ENCODE measurements at regions not wholly inside any gene's neighbourhood (a gene's known extent, or its start where the extent isn't known, plus 50 kb on each side); places are given as distances from the start of the nearest gene placed in this dataset.

DNA sequence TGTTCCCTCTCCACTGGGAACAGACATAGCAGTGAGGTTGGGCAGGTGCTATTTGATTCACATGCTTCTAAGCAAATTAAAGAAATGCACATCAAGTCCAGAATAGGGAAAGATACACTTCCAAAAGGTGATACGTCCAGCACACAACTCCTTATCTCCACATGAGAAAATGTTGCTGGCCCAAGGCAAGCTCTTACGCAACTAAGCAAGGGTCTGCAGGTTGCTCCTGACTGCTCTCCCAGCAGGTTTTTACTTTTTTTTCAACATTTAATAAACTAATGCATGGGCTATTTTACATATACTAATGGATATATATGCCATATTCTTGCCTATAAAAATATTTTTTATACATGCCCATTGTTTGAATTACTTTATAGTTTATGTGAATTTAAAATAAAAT is 818.5 kb upstream of the ROBO1 start:
- no peak for DNase-seq

DNA sequence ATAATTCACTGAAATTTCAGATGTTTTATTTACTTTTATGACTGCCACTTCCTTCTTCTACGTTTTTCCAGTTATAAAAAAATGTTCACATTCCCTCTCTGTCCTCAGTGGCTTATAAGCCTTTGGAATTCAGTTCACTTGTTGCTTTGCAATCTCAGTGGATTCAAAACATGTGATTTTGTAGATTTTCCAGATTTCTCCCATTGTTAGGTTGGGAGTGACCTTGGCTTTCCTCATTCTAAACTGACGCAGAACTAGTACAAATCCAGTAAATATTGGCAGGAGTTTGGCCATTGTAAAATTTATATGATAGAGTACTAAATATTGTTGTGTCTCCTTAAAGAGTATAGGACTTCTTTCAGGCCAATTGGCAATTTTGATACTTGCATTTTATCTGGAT is 812.3 kb upstream of the ROBO1 start:
- DNase-seq, result no peak

DNA sequence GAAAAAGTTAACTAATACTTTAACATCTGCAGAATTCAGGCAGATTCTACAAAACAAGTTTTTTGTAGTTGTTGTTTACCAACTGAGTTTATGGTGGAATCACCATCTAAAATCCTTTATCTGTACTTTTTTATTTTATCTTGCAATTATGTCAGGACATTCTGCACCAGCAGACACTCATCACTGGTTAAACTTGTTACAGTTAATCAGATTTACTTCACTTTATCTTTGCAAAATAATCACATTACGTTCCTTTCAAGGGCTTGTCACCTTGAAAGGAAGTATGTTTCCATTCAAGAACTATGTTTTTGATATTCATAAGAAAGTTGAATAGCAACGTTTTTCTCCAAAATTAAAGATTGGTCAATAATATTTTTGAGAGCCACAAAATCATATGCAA is 796.6 kb upstream of the ROBO1 start:
- no peak for DNase-seq

DNA sequence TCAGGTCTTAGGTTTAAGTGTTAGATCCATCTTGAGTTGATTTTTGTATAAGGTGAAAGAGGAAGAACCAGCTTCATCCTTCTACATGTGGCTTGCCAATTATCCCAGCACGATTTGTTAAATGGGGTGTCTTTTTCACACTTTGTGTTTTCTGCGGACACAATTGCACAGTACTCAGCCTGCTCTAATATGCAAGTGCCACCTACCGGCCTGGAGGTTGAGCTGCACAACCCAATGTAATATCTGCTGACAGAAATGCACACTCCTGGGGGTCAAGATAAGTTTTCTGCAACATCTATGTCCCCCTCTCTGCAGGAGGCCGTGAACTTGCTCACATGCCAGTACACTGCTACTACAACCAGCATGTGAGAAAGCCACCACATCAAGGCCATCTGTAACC is 791.9 kb upstream of the ROBO1 start:
- no peak for DNase-seq

DNA sequence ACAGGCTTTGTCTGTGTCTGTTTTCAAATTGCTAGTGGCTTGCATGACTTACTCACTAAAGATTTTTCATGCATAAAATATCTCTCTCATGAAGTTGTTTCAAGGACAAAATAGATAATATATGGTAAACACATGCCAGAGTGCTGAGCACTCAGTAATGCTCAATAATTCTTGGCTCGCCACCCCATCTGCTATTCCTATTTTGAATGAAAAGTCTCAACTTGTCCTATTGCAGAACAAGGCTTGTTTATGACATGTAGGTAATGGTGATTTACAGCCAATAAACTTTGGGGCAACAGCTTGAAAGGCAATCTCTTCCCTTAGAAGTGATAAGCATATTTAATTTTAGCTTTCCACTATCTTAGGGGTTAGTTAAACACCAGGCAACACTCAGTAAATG is 789.0 kb upstream of the ROBO1 start:
- no peak for DNase-seq

DNA sequence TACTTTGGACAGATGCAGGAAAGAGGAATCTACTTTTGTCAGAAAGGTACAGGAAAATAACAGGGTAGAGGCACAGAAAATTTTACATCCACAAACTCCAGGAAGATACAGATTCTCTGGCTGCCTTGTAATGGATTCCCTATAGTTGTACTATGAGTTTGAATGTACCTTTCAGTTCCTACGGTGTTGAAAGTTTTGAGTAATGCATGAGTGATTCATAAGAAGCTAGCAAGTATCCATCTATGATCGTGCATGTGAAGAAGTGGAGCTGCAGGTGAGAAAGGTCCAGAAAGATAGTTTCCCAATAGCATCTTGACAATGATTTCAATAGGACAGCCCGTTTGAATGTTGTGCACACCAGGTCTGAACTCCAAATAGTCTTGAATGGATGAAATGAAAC is 786.5 kb upstream of the ROBO1 start:
- DNase-seq, result no peak

DNA sequence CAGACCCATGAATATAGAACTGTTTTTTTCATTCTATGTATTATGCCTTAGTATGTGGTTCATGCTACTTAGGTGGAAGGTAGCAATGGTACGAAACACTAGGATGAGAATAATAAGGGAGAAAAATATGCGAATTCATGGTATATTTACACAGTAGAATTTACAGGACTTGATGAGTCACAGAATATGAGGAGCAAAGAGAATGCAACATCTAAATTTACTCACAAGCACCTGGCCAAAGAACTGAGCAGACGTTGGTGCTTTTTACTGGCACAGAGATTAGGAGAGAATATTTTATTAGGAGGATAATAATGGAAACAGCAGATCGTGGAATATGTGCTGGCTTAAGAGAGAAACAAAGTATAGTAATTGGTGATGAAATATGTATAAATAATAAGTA is 785.4 kb upstream of the ROBO1 start:
- no peak for DNase-seq

DNA sequence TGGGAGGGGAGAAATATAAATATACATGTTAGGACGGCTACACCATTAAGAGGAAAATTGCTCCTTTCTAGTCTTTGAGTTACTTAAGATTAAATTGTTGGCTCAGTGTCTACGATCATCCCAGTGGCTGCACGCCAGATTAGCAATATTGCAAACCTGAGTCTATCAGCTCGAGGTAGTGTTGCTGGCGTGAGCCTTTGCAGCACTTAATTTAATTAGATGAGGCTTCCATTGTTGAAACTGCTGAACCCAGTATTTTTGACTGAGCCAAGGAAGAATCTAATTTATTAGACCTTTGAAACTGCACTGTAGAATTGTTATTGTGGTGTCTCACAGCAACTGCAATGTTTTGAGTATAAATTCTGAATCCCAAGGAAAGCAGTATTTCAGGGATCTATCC is 782.4 kb upstream of the ROBO1 start:
- DNase-seq, result no peak

DNA sequence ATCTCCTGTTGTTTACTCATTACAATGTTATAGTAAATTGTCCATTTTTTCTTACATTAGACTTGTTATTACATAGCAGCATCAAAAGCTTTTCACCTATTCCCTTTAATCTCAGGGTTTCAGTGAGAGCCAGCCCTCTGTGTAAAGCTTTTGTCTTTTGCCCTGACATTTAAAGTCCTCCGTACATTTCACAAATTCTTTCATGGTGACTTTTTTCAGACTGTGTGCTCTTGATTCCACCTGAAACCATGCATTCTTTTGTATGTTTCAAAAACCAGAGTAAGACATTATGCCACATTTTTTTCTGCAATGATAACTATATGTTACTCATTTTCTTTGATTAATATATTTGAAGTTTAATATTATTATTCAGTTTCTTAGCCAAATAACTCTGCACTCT is 781.4 kb upstream of the ROBO1 start:
- no peak for DNase-seq

DNA sequence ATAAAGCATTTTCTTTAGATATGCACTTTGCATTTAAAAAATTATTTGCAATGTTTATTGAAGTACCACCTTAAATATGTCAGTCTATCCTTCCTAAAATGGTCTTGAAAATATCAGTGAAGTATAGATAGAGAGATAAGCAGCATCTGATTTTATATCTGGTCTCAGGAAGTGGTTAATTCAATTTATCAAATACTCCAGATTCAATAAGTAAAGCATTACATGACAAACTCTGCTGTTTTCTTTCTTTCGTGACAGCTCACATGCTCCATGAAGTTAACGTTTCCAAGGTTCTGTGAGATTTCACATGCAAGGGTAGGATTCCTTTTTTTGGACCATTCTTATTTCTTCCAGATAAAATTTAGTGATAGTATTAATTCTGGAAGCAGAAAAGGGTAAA is 775.4 kb upstream of the ROBO1 start:
- DNase-seq, result no peak

DNA sequence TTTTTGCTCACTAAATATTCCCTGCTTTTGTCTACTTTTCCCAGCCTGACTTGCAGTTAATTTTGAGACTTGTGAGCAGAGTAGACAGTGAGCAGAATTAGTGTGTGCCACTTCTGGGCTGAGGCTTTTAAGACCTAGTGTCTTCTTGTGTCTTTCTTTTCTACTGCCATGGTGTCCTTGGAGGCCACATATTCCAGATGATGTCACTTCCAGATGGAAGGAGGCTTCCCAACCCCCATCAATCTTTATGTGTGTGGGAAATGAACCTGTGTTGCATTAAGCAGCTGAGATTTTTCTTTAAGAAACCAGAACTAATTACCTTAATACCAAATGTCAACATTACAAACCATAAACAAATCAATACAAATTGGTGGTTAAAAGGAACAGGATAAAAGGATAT is 774.7 kb upstream of the ROBO1 start:
- DNase-seq, result no peak

DNA sequence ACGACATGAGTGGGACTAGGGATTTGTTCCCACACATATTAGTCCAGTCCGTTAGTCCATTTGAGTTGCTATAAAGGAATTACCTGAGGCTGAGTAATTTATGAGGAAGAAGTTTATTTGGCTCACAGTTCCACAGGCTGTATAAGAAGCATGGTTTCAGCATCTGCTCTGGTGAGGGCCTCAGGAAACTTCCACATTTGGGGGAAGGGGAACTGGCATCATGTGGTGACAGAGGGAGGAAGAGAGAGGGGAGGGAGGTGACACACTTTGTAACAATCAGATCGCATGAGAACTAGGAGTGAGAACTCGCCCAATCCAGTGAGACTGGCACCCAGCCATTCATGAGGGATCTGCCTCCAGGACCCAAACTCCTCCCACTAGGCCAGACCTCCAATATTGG is 769.9 kb upstream of the ROBO1 start:
- DNase-seq, result no peak

DNA sequence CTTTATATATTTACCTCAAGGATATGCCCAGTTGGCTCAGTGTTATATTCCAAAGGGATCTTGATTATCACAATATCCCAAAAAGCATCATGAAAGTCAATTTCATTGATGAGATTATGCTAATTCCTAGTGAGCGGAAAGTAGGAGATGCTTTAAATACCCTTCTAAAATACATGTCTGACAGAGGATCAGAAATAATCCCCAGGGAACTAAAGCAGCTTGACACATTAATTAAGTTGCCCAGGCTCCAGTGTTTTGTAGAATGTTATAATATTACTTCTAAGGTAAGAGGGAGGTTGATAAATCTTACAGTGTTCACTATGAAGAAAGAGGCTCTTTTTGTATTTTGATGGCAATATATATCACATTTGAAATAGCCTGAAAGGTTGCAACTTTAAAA is 767.5 kb upstream of the ROBO1 start:
- DNase-seq, result no peak

DNA sequence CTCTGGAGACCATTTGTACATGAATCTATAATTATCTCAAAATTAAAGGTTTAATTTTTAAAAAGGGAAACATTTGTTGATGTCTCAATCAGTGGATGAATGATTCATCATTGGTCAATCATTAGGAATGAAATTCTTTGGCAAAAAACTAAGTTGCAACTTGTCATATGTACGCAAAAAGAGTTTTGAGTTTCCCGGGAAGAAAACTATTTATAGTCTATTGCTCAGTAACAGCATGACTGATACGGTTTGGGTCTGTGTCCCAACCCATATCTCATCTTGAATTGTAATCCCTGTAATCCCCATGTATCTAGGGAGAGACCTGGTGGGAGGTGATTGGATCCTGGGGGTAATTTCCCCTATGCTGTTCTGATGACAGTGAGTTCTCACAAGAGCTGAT is 765.8 kb upstream of the ROBO1 start:
- DNase-seq, result no peak

DNA sequence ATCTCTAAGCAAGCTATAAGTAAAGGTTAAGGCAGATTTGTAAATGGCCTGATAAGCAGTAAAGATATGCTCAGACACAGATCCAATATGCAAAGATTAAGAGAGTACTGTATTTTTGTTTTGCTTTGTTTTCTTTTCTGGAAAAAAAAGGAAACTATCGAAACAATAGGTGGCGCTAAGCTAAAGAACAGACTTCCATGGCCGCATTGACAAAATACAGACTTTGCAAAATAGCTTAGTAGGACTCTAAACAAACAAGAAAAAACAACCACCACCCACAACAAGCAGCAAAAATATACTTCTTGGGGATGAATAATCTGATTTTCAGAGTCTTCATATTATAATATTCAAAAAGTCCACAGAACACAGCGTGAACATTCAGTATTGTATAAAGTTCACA is 758.4 kb upstream of the ROBO1 start:
- DNase-seq, result no peak

DNA sequence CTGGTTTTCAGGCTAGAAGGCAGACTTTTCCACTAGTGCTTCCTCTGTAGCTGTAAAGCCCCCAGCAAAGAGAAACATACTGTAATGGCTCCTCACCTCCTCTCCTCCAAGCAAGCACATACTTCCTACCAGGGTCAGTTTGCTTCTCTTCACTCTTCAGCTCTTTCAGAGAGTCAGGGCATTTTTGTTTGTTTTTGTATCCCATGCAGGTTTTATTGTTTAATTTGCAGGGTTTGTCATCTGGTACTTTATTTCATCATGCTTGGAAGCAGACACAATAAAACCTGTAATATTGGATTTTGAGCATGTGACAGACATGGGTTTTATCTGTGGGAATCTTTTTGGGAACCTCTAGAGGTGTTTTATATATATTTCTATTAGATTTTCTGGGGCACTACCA is 753.3 kb upstream of the ROBO1 start:
- no peak for DNase-seq

DNA sequence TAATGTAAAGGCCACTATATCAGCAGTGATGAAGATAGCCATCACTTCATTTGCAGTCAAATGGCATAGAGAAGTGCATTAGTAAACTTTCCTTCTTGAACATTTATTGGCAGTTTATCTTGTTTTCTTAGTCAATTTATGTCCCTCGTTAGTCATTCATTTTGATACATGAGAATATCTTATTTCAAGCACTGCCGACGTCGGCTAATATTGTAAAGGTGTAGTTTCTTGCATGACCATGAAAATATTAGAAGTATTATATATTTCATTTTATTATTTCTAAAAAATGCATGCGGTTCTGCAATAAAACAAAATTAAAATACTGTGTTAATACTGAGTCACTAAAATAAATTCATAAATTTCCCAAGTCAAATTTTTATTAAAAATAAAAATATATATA is 751.6 kb upstream of the ROBO1 start:
- no peak for DNase-seq

DNA sequence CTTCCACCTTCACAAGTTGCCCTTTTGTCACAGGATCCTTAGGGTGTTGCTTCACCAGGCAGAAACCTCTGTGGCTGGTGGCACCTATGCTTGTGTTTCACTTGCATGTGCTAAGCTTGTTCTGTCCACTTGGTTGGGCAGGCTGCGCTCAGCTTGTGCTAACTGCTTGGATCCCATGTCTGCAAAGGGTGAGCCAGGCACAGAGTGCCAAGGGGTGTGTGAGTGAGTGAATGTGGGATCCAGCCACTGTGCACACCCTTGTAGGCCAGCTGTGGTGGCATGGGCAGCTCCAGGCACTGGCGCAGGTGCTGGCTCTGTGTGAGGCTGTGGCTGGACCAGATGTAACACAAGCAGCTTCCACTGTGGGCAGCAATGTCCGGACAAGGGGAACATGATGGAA is 728.7 kb upstream of the ROBO1 start:
- DNase-seq, result no peak

DNA sequence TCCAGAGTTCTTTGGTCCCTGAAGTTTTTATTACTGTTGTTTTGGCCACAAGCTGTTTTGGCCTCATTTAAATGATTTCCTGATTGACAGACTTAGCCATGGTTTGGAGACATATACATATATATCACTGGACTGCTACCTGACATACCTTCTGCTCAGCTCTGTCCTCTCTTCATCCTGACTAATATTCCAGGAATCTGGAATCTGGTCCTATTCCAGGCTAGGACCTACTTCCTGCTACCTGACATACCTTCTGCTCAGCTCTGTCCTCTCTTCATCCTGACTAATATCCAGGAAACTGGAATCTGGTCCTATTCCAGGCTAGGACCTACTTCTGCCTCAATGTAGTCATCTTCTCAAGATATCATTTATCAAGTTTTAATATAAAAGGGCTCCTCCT is 724.4 kb upstream of the ROBO1 start:
- no peak for DNase-seq

DNA sequence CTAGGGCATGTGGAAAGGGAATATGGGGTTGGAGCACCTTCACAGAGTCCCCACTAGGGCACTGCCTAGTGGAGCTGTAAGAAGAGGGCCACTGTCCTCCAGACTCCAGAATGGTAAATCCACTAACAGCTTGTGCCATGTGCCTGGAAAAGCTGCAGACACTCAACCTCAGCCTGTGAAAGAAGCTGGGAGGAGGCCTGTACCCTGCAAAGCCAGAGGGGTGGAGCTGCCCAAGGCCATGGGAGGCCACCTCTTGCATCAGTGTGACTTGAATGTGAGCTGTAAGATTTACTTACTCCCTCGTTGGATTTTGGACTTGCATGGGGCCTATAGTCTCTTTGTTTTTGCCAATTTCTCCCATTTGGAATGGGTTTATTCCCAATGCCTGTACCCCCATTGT is 705.2 kb upstream of the ROBO1 start:
- DNase-seq, result no peak

DNA sequence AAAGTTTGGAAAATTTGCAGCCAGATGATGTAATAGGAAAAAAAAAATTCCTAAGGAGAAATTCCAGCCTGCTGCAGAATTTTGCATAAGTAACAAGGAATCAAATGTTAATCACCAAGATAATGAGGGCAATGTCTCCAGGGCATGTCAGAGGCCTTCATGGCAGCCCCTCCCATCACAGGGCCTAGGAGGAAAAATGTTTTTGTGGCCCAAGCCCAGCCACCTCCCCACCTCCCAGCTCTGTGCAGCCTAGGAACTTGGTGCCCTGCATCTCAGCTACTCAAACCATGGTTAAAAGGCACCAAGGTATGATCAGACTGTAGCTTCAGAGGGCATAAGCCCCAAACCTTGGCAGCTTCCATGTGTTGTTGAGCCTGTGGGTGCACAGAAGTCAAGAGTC is 704.7 kb upstream of the ROBO1 start:
- DNase-seq, result no peak

DNA sequence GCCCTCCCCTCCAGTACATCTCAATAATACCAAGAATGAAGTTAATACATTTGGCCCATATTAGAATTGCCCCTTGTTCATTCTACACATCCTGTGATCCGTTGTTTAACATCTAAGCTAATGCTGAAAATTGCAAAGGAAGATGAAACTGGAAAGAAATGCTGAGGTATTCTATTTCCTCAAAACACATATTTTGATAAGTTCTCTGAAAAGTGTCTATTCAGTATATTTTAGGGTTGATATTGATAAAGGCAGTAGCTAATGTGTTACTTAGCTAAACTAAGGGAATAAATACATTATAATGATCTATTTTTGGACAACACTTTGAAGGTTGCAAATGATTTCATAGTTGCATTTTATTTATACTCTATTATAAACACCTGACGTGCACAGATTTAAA is 702.6 kb upstream of the ROBO1 start:
- no peak for DNase-seq

DNA sequence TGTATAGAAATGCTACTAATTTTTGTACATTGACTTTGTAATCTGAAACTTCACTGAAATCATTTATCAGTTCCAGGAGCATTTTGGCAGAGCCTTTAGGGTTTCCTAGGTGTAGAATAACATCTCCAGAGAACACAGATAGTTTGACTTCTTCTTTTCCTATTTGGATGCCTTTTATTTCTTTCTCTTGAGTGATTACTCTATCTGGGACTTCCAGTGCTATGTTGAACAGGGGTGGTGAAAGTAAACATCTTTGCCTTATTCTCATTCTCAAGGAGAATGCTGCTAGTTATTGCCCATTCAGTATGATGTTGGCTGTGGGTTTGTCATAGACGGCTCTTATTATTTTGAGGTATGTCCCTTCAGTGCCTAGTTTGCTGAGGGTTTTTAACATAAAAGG is 697.9 kb upstream of the ROBO1 start:
- no peak for DNase-seq

DNA sequence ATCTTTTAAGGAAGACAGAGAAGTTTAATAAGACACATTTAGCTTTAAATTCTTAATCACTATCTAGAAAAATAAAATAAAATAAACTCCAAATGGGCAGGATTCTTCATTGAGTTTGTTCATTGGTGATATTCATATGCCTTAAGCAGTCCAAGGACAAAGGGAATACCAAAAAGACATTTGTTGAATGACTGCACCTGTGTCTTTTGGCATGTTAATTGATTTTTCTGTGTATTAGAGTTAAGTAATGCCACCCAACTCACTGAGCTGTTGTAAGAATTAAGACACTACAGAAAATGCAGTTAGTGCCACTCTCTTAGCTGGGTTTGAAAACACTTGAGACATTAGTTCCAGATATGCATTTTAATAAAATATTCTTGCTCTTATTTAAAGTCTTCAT is 683.6 kb upstream of the ROBO1 start:
- no peak for DNase-seq

DNA sequence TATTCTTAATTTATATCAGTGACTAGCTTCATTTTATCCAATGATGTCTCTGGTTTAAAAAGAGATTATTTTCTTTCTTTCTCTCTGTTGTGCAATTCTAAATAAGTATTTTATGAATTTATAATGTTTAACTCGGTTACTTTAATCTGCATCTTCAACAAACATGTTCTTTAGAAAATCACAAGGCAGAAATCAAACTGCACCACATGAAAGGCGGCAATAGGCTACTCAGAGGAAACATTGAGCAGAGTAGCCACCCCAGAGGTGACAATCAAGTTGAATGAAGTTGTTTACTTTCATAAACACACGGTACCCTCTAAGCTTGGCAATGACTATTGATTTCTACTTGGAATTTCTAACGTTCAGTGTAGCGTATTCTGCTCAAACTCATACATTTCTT is 677.8 kb upstream of the ROBO1 start:
- DNase-seq, result no peak

DNA sequence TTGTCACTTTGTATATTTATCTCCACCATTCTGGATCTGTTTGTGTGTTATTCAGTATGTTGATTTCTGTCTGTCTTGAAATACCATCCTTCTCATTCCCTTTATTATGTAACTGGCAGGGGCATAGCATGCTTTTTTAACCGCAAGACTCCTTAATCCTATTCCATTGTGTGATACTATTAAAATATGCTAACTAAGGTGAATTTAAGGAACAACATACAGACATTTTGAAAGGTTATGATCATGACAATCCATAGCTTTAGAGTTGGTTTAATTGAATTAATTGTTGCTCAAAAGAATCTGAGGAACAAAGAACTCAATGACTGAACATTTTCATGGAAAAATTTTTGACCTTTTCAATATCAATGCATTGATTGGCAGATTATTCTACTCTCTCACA is 677.3 kb upstream of the ROBO1 start:
- no peak for DNase-seq

DNA sequence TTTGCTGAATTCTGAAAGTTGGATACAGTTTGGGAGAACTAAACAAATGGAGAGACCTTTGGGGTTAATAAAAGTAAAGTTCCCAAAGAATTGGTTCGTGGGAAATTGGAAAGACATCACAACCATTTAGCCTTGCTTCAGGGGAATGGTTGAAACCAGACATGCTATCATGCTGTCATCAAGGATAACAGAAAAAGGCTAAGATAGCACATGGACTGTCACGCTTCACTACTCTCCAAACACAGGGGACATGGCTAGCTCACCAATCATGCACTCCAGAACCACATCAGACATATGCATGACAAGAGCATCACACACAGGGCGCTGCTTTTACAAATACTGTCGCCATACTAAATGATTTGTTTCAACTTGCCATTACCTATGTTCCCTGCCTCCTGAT is 671.7 kb upstream of the ROBO1 start:
- no peak for DNase-seq

Measured in CD4-positive, alpha-beta T cell treated with Interleukin-6 for 4 hours (primary cell).